ENCODE measurements at regions not wholly inside any gene's neighbourhood (a gene's known extent, or its start where the extent isn't known, plus 50 kb on each side); places are given as distances from the start of the nearest gene placed in this dataset.

DNA sequence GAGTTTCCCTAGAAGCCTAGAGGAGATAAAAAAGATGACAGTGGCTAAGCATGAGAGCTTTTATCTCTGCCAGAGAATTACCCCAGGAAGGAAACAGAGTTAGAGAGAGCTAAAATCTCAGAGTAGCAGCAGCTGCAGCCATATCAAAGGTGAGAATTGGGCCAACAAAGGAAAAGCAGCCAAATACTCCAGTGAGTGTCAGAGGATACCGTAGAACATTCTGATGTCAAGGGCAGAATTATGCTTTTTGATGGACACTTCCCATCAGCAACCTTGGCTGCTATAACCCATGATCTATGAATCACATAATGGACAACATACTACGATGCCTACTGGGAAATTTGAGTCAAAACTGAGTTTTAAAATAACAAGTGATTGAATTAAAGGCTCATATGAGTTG lies 405.8 kb upstream of the CPEB2 start:
- ATAC-seq (ENCODE audit: low FRiP score) (no peak), DNase-seq (ENCODE audit: low spot score) (no peak)
- TF ChIP-seq, protein P1, sequence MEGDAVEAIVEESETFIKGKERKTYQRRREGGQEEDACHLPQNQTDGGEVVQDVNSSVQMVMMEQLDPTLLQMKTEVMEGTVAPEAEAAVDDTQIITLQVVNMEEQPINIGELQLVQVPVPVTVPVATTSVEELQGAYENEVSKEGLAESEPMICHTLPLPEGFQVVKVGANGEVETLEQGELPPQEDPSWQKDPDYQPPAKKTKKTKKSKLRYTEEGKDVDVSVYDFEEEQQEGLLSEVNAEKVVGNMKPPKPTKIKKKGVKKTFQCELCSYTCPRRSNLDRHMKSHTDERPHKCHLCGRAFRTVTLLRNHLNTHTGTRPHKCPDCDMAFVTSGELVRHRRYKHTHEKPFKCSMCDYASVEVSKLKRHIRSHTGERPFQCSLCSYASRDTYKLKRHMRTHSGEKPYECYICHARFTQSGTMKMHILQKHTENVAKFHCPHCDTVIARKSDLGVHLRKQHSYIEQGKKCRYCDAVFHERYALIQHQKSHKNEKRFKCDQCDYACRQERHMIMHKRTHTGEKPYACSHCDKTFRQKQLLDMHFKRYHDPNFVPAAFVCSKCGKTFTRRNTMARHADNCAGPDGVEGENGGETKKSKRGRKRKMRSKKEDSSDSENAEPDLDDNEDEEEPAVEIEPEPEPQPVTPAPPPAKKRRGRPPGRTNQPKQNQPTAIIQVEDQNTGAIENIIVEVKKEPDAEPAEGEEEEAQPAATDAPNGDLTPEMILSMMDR (IDR thresholded peaks at IDR 0.05) = no peak

DNA sequence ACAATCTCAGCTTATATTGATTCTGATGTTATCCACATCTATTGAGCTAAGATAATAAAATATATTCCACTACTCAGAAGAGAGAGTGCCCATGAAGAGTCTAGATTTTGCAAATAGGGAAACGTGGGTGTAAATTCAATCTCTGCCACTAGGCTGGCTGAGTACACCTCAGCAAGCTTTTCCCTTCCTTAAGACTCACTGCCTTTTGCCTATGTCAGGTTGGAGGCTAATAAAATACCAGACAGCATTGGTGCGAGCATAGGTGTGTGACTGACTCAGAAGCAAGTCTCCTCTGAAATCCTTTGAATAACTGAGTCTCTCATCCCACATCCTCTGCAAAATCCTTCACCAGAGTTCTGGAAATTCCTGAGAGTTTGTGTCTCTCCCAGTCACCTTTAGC lies 405.4 kb upstream of the CPEB2 start:
- no peak for ATAC-seq (ENCODE audit: low FRiP score)
- TF ChIP-seq, protein P1 (IDR thresholded peaks at IDR 0.05) = no peak
- no peak for DNase-seq (ENCODE audit: low spot score)

DNA sequence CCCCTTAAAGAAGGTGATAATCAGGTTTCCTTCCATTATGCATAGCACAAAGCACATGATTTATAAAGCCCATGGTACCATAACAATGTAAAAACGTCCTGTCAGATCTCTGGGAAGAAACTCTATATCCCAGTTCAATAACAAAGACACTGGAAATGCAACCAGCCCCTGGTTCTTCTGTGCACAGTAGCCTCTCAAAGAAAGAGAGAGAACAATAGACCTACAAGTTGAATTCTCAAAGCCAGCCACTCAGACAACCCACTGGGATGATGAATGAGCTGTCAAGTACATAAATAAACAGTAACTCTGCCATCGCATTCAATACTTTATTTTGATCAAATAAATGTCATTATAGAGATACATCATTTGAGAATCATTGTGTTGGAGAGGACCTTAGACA lies 400.1 kb upstream of the CPEB2 start:
- TF ChIP-seq, protein P1 (IDR thresholded peaks at IDR 0.05) = no peak
- ATAC-seq (ENCODE audit: low FRiP score) = no peak
- no peak for DNase-seq (ENCODE audit: low spot score)

DNA sequence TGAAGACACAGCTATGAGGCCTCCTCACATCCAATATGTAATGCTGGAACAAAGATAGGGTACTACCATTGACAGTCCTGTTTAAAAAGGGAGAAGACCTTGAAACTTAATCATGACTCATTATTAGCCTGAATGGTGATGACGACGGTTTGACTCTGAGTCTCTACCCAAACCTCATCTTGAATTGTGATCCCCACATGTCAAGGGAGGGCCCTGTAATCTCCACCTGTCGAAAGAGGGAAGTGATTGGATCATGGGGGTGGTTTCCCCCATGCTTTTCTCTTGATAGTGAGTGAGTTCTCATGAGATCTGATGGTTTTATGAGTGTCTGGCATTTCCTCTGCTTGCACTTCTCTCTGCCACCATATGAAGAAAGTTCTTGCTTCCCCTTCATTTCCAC lies 395.3 kb upstream of the CPEB2 start:
- DNase-seq (ENCODE audit: low spot score) (no peak), ATAC-seq (ENCODE audit: low FRiP score) (no peak)
- TF ChIP-seq, protein P1 (IDR thresholded peaks at IDR 0.05) = no peak

DNA sequence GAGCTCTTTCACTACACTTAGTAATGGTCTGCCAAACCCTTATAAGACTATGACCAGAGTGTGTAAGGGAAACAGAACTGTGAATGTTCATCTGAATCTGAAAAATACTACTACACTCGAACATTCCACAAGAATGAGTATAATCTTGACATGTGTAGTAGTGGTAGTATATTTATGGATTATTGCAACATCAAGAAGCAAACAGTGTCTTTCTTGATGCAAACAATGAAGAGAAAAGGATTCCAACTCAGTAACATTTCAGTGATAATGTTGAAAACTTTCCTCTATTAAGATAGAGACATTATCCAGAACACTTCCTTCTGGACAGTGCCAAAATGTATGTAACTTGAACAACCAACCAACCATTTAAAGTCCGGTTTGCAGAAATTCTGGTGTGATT lies 394.7 kb upstream of the CPEB2 start:
- TF ChIP-seq, protein P1 (IDR thresholded peaks at IDR 0.05) = no peak
- DNase-seq (ENCODE audit: low spot score) = no peak
- ATAC-seq (ENCODE audit: low FRiP score) = no peak

DNA sequence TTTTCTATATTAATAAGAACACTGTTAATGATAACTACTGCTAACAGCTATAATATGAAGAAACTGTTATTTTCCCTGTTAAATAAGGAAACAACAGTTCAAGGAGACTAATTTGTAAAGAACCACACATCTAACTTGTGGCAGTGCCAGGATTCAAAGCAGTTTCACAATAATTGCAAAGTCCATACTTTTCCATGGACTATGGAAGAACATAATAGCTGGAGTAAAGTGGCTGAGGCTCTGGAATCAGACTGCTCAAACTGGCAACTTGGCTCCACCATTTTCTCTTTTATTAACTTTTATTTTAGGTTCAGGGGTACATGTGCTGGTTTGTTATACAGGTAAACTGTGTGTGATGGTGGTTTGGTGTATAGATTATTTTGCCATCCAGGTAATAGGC lies 393.7 kb upstream of the CPEB2 start:
- TF ChIP-seq, protein P1 (IDR thresholded peaks at IDR 0.05) = no peak
- ATAC-seq (ENCODE audit: low FRiP score) = no peak
- DNase-seq (ENCODE audit: low spot score) = no peak

DNA sequence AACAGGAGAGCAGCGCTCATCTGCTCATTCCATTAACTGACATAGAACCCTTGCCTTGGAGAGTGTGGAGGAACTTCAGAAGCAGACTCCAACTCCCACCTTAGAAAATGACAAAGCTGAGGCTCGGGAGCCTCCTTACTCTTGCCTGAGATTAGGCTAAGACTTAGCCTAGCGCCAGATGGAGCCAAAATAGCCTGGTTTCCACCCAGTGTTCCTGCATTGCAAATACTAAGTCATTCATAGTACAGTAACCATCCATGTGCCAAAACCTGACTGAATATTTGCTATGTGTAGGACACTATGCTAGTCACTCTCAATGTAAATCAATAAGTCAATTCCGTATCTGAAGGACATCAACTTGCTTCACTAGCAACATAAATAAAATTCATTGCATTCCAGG lies 387.4 kb upstream of the CPEB2 start:
- TF ChIP-seq, protein P1 (IDR thresholded peaks at IDR 0.05) = no peak
- DNase-seq (ENCODE audit: low spot score) (no peak), ATAC-seq (ENCODE audit: low FRiP score) (no peak)
